ENCODE measurements at regions not wholly inside any gene's neighbourhood (a gene's known extent, or its start where the extent isn't known, plus 50 kb on each side); places are given as distances from the start of the nearest gene placed in this dataset.
"Not testable (repeated sequence)": the region's sequence is repeated elsewhere in the genome, so short reads cannot be mapped to it uniquely, and the experiment has no call there.

DNA sequence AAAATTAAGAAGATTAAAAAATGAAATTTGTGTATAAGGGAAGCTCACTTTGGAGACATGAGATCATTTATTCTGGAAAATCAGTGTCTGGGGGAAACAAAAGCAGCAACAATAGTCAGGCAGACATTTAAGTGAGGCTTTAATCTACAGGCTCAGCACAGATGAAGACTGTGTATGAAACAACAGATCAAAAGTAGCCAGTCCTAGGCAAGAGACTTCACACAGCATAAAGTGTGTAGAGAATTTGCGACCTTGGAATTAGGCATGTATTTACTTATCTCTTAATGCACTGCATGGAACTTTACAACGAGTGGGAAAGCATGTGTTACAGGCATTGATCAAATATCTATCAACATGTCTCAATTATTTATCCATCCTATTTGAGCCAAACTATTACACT lies 1099.9 kb downstream of the PLA2G4A start:
- DNase-seq, result no peak

DNA sequence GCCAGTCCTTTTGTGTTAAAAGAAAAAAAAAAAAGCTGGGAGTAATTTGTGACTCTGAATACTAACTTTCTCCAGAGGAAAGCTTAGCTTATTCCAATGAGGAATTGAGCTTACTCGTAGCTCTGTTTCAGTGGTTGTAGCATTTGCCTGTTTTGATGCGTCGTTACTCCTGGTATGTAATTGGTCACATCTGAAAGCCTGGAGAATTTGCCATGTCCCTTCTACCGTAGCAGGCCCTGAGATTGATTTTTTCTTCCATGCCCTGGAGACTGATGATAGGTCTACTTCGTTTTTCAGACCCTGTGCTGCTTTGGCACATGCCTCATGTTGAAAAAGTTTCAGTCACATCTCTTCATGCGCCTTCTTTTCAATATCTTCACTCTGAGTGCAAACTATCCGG lies 1103.0 kb downstream of the PLA2G4A start:
- no peak for DNase-seq

DNA sequence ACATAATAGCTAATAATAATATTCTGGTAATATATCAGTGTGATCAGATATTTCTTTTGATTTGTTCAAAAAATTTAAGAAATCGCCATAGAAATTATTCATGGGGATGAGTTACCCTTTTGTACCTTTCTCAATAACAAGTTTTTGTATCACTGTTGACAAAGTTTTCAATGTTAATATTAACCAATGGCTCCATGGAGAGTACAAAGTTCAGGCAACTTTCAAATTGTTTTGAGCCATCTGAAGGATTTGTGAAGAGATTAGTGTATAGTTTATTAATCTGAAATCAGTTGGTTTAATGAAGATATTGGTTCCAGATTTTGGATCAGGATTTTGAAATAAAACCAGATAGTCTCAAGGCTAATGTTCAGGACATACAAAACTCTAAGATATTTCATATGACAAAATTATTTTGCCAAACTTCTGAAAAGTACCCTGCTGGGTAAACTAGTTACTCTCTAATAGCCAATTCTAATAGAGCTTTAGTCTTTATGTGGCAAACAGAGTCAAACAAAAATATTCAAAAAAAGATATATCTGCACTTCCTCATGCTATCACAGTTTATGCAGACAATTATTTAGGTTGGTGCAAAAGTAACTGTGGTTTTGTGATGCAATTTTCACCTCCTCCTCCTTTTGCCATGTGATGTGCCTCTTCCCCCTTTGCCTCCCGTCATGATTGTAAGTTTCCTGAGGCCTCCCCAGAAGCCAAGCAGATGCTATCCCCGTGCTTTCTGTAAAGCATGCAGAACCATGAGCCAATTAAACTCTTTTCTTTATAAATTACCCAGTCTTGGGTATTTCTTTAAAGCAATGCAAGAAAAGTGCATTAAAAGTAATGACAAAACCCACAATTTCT lies 1105.0 kb downstream of the PLA2G4A start:
- DNase-seq, result no peak

DNA sequence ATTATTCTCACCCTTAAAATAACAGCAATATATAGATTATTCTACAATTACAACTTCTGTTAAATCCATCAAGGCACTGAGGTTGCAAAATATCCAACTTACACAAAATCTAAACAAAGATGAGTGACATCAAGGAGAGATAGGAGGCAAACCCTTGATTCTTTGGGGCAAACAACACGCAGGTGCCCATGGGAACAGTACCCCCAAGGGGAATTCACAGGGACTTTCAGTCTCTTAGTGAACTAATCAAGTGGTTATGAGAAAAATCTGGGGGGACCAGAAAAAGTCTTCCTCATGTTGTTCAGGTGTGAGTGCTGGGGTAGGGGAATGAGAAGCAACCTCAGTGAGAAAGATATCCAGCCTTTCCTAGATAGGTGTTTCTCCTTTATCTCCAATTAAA lies 1107.9 kb downstream of the PLA2G4A start:
- no peak for DNase-seq

DNA sequence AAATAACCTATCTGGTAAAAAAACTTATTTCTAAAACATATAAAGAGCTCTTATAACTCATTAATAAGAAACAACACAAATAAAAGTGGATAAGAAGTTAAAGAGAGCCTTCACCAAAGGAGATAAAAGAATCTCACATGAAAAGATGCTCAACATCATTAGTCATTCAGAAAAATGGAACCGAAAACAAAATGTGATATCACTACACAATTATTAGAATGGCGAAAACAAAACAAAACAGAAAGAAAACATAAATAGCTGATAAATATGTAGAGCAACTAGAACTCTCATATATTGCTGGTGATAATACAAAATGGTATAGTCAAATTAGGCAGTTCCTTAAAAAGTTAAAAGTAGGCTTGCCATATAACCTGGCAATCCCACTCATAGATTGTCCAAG lies 1109.3 kb downstream of the PLA2G4A start:
- no peak for DNase-seq

DNA sequence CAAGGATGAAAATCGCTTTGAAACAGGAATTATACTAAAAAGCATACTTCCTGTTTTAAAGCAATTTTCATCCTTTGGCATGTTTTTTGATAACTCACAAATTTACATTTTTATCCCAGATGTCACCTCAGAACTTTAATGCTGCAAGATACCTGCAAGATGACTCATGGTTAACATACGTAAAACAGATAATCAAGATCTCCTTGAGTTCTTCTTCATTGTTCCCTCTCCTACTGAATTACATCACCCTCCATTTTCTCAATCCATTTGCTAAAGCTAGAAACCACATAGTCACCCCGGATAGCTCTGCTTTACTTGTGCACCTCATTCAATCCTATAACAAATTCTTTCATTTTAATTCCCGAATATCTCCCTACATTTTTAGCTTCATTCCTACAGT lies 1114.2 kb downstream of the PLA2G4A start:
- DNase-seq, result no peak

DNA sequence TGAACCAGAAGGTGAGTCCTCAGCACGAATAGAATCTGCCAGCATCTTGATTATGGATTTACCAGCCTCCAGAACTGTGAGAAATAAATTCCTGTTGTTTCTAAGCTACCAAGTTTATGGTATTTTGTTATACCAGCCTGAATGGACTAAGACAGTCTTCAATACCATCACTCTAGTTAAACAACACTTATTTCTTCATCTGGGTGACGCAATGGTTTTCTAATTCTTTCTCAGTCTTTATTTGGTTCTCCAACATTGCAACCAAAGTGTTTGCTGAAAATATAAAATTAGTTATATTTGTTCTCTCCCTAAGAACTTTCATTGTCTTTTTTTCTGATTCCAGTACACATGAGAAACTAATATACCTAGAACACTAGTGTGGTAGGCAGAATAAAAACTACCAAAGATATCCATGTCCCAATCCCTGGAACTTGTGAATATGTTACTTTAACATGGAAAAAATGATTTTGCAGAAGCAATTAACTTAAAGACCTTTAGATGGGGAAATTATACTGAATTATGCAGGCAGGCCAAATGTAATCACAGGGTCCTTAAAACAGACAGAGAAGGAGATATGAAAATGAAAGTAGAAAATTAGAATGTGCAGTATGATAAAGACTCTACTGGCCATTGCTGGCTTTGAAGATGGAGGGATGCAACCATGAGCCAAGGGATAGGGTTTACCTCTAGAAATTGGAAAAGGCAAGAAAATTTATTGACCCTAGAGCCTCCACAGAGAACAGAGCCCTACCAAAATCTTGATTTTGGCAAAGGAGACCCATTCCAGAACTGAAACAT lies 1115.1 kb downstream of the PLA2G4A start:
- no peak for DNase-seq

DNA sequence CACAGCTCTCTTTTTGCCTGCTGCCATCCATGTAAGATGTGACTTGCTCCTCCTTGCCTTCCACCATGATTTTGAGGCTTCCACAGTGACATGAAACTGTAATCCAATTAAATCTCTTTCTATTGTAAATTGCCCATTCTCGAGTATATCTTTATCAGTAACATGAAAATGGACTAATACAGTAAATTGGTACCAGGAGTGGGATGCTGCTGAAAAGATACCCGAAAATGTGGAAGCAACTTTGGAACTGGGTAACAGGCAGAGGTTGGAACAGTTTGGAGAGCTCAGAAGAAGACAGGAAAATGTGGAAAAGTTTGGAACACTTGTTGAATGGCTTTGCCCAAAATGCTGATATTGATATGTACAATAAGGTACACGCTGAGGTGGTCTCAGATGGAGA lies 1117.9 kb downstream of the PLA2G4A start:
- not testable (repeated sequence) for DNase-seq

DNA sequence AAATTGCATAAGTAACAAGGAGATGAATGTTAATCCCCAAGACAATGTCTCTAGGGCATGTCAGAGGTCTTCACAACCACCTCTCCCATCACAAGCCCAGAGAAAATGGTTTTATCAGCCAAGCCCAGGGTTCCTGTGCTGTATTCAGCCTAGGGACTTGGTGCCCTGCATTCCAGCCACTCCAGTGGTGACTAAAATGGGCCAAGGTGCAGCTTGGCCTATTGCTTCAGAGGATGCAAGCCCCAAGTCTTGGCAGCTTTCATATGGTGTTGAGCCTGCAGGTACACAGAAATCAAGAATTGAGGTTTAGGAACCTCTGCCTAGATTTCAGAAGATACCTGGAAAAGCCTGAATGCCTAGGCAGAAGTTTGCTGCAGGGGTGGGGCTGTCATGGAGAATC lies 1118.6 kb downstream of the PLA2G4A start:
- DNase-seq, result no peak

DNA sequence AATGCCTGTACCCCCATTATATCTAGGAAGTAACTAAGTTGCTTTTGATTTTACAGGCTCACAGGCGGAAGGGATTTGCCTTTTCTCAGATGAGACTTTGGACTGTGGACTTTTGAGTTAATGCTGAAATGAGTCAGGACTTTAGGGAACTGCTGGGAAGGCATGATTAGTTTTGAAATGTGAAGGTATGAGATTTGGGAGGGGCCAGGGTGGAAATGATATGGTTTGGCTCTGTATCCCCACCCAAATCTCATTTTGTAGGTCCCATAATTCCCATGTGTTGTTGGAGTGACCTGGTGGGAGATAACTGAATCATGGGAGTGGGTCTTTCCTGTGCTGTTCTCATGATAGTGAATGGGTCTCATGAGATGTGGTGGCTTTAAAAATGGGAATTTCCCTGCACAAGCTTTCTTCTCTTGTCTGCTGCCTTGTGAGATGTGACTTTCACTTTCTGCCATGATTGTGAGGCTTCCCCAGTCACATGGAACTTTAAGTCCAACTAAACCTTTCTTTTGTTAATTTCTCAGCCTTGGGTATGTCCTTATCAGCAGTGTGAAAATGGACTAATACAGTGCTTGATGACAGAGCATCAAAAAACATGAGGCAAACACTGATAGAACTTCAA lies 1119.5 kb downstream of the PLA2G4A start:
- no peak for DNase-seq

DNA sequence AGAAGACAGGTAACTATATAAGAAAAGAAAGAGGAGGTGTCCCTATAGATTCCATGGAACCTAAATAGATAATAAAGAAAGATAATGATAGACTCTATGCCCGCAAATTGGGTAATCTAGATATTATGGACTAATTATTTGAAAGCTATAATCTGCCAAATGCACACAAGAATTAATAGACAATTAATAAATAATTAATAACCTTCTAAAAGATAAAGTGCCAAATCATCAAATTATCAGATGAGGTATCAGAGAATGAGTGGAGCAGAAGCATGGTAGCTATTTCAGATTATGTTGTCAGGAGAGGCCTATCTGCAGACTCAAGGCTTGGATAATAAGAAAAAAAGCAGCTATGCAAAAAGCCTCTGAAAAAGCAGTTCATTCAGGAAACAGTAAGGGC lies 1120.8 kb downstream of the PLA2G4A start:
- DNase-seq, result no peak

DNA sequence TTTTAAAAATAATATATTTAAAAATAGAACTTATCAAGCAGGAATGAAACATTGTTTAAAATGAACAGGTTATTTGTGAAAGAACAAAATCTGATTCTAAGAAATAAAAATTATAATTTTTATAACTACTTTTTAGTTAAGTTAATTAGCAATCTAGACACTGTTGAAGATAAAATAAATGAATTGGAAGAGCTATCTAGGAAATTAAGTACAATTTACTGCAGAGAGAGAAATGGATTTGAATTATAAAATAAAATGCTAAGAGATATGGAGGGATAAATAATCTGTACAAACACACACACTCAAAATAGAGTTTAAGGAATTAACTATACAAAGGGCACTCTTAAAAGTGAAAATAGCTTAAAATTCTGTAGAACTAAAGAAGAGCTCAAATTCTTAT lies 1123.1 kb downstream of the PLA2G4A start:
- no peak for DNase-seq

DNA sequence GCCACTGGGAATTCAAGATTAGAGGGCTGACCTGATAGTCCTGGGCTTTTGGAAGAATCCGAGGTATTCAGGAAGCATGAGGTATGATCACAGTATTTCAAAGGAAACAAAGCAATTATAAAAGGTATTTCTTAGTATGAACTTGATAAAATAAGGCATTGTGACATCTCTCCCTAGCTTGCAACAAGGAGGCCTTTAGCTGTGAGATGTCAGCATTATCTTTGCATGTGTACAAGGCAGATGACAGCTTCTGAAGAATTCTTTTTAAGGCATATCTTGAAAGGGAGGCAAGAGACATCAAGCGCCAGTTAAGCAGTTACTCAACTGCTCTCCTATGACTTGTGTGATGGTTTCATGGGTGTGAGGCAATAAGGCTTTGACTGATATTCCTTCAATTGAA lies 1123.7 kb downstream of the PLA2G4A start:
- no peak for DNase-seq

DNA sequence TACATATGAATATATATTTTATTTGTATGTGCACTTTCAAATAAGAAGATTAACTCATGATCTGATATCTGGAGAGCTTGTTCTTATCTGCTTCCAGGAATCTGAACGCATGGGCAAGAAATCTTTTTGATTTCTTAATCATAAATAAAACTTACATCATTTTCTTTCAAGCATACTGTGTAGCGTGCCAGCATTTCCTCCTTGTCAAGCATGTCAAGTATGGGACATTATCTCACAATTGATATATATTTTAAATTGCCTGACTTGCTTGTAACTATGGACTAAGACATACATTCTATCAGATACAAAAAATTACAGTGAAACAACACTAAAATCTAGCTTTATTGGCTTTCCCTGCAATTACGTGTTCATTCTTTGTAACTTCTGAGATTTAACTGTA lies 1128.2 kb downstream of the PLA2G4A start:
- no peak for DNase-seq

DNA sequence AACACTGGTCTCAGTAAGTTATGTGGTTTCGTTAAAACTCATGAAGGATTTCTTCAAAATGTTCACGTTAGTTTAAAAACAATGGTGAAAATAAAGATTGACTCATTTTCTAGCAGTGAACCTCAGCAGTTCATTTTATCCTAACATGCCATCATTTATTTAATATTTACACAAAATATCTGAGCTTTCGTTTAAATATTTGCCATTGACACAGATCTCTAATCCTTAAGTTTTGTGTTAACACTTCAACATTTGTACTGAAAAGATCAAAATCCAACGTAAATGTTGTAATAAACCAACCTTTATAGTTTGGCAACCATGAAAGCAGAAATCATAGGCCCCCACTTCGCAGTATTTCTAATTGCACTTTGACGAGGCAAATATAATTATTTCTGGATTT lies 1129.5 kb downstream of the PLA2G4A start:
- DNase-seq, result no peak

DNA sequence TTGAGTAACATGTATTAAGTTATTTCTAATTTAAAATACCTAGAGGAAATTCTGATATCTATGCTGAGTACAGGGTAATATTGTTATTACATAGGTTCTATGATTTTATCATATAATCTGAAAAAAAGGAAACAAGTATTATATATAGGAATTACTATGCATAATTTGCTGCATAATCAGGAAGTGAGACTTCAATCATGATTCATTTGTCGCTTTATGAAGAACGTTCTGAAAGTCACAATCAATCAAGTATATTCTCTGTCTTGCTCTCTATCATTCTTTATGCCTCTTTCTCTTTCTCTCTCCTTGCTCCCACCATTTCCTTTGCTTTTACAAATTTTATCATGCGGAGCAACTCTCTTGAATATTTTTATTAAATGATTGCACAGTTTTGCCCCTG lies 1130.3 kb downstream of the PLA2G4A start:
- DNase-seq, result no peak

DNA sequence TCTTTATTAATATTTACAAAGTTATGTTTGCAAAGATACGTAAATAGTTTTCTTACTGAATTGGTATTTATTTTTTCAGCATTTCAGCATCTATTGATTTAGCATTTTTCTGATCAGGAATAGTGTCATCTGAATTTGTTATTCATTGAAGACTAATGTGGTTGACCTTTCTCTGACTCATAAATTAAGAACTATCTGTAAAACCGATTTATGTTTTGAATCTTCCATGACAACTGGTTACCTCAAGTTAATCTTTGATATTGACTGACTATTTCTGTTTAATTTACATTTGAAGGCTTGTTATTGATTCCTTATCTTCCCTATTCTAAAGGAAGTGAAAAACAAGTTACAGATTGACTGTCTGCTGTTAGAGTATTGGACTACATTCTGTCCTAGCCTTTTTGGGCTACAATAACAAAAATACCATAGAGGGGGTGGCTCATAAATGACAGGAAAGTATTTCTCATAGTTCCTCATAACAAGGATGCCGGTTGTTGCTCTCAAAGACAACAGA lies 1131.4 kb downstream of the PLA2G4A start:
- no peak for DNase-seq

DNA sequence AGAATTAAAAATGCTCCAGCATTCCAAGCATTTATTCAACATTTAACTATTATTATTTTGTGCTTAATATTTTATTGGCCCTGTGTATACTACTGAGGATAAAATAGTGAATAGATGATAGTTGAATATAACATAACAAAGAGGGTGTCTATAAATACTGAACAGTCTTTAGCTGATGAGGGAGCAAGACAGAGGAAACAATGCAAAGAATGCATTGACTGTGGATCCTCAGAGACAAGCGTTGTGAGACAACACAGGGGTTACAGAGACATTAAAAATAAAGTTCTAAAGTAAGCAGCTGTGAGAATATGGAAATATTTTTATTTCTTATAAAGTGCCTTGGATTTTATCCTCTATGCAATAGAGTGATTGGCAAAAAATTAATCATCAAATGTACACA lies 1133.1 kb downstream of the PLA2G4A start:
- no peak for DNase-seq

DNA sequence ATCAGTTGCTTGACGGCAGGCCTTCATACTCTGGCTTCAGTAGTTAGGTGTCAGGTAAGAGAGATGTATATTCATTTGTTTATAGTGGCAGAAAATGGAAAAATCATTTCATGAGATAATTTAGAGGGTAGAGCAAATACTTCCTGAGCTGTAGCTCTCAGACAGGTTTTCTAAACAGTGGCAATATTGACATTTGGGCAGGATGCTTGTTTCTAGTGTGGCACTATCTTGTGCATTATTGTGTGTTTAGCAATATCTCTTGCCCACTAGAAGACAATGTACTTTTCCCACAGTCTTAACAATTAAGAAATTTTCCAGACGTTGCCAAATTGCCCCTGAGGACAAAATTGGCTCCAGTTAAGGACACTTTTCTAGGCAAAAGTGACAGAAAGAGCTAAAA lies 1143.1 kb downstream of the PLA2G4A start:
- DNase-seq, result no peak

DNA sequence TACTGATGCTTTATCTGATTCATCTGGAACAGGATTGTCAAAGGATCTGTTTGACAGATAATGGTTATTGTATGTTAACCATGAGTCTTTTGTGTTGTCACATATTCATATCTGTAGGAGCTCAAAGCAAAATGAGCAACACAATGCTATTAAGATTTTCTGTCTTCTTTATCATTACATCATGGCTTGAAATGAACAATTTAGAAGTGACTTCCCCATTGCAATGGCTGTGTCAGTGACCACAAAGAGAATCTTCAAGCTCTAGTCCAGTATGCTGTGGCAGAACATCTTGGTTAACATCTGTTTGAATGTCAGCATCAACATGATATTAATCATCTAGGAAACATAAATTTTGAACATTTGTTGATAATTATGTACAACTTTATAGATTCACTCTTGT lies 1148.5 kb downstream of the PLA2G4A start:
- no peak for DNase-seq

DNA sequence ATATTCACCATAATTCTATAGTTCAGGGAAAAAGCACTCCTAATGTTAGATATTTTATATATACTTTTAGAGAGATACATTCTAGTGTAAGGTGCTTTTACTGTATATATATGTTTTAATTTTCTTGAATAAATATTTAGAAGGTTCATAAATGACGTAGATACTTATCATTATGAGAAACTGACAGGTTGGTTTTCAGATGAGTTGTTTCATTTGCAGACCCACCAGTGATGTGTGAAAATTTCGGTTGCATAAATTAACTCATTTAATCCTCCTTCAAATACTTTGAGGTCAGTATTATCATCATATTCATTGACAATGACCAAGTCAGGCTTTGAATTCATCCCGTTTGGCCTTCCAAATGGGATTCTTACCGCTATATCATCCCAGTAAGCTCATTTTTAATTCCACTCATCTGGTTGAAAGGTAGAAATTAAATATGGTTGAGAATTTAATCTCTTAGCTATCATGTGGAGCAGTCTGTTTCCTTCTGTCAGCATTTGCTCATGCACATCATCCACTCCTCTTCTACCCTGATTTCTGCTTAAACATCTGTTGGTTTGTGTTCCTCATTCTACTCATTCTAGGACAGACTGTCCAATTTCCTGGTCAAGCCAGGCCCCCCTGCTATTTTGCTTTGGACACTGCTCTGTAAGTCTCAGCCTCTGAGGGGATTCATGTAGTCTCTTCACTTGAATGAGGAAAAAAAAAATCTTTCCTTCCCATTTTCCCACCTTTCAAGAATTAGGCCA lies 1156.6 kb downstream of the PLA2G4A start:
- DNase-seq, result no peak

DNA sequence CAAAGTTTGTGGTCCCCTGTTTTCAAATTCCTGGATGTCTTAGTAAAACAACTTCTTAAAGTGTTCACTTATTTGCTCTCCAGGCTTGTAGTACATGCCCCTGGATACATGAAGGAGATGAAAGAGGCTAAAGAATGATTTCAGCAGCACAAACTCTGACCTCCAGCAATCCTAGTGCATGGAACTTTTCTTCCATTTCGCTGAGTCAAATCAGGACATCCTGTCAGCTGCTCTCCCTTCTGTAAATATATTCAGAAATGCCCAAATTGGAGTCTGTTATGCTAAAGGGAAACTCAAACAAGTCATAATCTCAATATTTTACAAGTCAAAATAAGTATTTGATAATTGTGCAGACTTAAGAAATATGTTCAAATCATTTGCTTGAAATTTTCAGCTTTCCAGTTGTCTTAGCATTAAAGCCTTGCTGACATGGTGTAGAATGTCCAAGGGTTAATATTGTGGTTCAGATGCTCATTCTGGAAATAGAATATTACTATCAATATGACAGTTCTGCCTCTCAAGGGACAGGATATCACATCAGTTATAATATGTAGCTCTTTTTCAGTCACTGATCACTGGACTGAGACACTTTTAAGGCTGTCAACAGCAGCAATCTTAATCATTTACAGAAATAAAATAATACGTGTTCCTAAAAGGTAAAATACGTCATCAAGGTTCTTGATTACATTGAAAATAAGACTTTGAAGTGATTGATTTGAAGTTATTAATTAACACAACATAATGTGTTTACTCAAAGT lies 1157.3 kb downstream of the PLA2G4A start:
- DNase-seq, result no peak
